ENCODE measurements at regions not wholly inside any gene's neighbourhood (a gene's known extent, or its start where the extent isn't known, plus 50 kb on each side); places are given as distances from the start of the nearest gene placed in this dataset.

DNA sequence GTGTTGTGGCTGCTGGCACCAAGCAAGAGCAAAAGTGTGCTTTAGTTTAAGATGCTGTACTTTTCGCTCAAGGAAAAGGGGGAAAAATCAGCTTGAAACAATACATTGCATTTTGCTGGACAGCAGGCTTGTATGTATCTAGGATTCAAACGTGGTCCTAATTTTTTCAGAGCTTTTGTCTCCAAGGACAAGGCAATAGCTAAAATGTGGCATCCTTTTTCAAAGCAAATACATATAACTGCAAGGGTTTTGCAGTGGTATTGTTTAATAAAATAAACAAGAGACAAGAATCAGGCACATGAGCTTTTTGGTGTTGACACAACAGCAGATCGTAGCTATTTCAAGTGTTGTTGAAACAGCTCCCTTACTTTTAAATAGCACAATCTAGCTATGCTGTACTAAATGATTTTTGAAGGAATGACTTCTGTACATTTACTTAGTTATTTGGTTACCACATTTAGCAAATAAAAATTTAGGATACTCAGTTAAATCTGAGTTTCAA lies 137.0 kb upstream of the HEY2 start:
- Histone ChIP-seq H3K9ac (ENCODE audit: low read length) (no peak overlapping the region), H3K79me2 (ENCODE audit: insufficient read depth, low read length) (no peaks in the 10 kb centered on the region), H3F3A (ENCODE audit: insufficient read depth) (no peaks in the 10 kb centered on the region), H2AFZ (ENCODE audit: low read depth, low read length, severe bottlenecking) (no peak overlapping the region), H3K27ac (ENCODE audit: low read depth, low read length) (no peak overlapping the region), H3K36me3 (ENCODE audit: low read length) (no peaks in the 10 kb centered on the region), H3K4me2 (ENCODE audit: low read depth, low read length, poor library complexity, severe bottlenecking) (no peak overlapping the region), H3K9me2 (replicated peaks; ENCODE audit: insufficient read depth, low read length) (no peaks in the 10 kb centered on the region), H3K9me3 (ENCODE audit: insufficient read depth, low read length) (no peaks in the 10 kb centered on the region), H4K20me1 (ENCODE audit: low read depth, low read length) (no peaks in the 10 kb centered on the region), H3K27me3 (ENCODE audit: low read length) (no peaks in the 10 kb centered on the region), H3K4me3 (ENCODE audit: insufficient read depth, low read length, poor library complexity, severe bottlenecking) (no peak overlapping the region)
- TF ChIP-seq, protein P1, sequence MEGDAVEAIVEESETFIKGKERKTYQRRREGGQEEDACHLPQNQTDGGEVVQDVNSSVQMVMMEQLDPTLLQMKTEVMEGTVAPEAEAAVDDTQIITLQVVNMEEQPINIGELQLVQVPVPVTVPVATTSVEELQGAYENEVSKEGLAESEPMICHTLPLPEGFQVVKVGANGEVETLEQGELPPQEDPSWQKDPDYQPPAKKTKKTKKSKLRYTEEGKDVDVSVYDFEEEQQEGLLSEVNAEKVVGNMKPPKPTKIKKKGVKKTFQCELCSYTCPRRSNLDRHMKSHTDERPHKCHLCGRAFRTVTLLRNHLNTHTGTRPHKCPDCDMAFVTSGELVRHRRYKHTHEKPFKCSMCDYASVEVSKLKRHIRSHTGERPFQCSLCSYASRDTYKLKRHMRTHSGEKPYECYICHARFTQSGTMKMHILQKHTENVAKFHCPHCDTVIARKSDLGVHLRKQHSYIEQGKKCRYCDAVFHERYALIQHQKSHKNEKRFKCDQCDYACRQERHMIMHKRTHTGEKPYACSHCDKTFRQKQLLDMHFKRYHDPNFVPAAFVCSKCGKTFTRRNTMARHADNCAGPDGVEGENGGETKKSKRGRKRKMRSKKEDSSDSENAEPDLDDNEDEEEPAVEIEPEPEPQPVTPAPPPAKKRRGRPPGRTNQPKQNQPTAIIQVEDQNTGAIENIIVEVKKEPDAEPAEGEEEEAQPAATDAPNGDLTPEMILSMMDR (IDR thresholded peaks at IDR 0.05; ENCODE audit: insufficient read depth, low read length, poor library complexity, severe bottlenecking), result no peak
- no peak for TF ChIP-seq EZH2phosphoT487 (conservative IDR thresholded peaks at IDR 0.05; ENCODE audit: low read length)

DNA sequence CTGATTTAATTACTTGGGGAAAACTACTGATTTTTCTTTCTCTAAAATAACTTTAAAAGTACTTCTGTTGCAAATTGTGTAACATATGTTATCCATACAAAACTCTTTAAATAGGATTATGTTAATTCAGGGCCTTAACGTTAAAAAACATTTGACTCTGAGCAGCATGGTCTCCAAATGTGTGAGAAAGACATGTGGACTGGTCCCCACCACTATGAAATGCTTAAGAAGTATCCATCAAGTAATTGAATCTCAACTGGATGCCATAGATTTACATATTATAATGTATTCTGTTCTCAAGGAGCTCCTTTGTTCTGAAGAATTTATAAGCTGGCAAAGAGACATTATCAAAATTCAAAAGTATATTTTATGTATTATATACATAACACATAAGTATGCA lies 130.8 kb upstream of the HEY2 start:
- no peaks in the 10 kb centered on the region for H3K79me2 ChIP-seq (ENCODE audit: insufficient read depth, low read length)
- no peak overlapping the region for H3K27ac ChIP-seq (ENCODE audit: low read depth, low read length)
- H2AFZ ChIP-seq (ENCODE audit: low read depth, low read length, severe bottlenecking), result no peak overlapping the region
- H3K9me2 ChIP-seq (replicated peaks; ENCODE audit: insufficient read depth, low read length), result no peaks in the 10 kb centered on the region
- H3K4me3 ChIP-seq (ENCODE audit: insufficient read depth, low read length, poor library complexity, severe bottlenecking), result no peak overlapping the region
- no peaks in the 10 kb centered on the region for H4K20me1 ChIP-seq (ENCODE audit: low read depth, low read length)
- H3K9ac ChIP-seq (ENCODE audit: low read length), result no peak overlapping the region
- H3K36me3 ChIP-seq (ENCODE audit: low read length), result no peaks in the 10 kb centered on the region
- H3K4me2 ChIP-seq (ENCODE audit: low read depth, low read length, poor library complexity, severe bottlenecking), result no peak overlapping the region
- no peak for TF ChIP-seq EZH2phosphoT487 (conservative IDR thresholded peaks at IDR 0.05; ENCODE audit: low read length)
- TF ChIP-seq, protein P1 (IDR thresholded peaks at IDR 0.05; ENCODE audit: insufficient read depth, low read length, poor library complexity, severe bottlenecking), result no peak
- H3K27me3 ChIP-seq (ENCODE audit: low read length), result no peaks in the 10 kb centered on the region
- no peaks in the 10 kb centered on the region for H3F3A ChIP-seq (ENCODE audit: insufficient read depth)
- no peaks in the 10 kb centered on the region for H3K9me3 ChIP-seq (ENCODE audit: insufficient read depth, low read length)

DNA sequence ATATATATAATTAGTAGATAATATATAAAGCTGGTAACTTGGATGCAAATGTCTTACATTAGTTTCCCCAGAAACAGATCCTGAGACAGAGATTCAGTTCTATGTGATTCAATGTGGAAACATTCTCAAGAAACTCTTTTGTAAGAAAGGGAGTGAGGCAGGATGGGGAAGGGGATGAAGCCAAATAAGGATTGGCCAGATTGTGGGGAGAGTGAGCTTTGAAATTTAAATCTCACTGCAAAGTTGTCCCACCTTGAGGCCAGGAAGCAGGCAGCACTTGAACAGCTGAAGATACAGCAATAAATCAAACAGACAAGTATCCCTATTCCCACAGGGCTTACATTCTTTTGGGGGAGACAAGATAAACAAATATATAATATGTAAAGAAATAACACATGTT lies 126.3 kb upstream of the HEY2 start:
- Histone ChIP-seq H3K27ac (ENCODE audit: low read depth, low read length) (no peak overlapping the region), H3K79me2 (ENCODE audit: insufficient read depth, low read length) (no peaks in the 10 kb centered on the region), H3K4me3 (ENCODE audit: insufficient read depth, low read length, poor library complexity, severe bottlenecking) (no peak overlapping the region), H3K4me2 (ENCODE audit: low read depth, low read length, poor library complexity, severe bottlenecking) (no peak overlapping the region), H3F3A (ENCODE audit: insufficient read depth) (no peaks in the 10 kb centered on the region), H3K36me3 (ENCODE audit: low read length) (no peaks in the 10 kb centered on the region), H4K20me1 (ENCODE audit: low read depth, low read length) (no peaks in the 10 kb centered on the region), H3K9ac (ENCODE audit: low read length) (no peak overlapping the region), H3K9me3 (ENCODE audit: insufficient read depth, low read length) (no peaks in the 10 kb centered on the region), H3K9me2 (replicated peaks; ENCODE audit: insufficient read depth, low read length) (no peaks in the 10 kb centered on the region), H2AFZ (ENCODE audit: low read depth, low read length, severe bottlenecking) (no peak overlapping the region), H3K27me3 (ENCODE audit: low read length) (no peaks in the 10 kb centered on the region)
- TF ChIP-seq EZH2phosphoT487 (conservative IDR thresholded peaks at IDR 0.05; ENCODE audit: low read length), result no peak
- TF ChIP-seq, protein P1 (IDR thresholded peaks at IDR 0.05; ENCODE audit: insufficient read depth, low read length, poor library complexity, severe bottlenecking), result no peak

Data from SU-DHL-6 (cell line).